KMS-11 (cell line): ENCODE measurements at regions not wholly inside any gene's neighbourhood (a gene's known extent, or its start where the extent isn't known, plus 50 kb on each side); places are given as distances from the start of the nearest gene placed in this dataset.

Experiments
- H2AFZ ChIP-seq: fragments of 200-600 bp; sonication (generic); 2 replicates; pipeline ENCODE4 v1.6.1; 2016; ENCODE audit warnings: antibody characterized with exemption, mixed run types, low read depth
- H3K27ac ChIP-seq: fragments of 200-600 bp; sonication (generic); 2 replicates; pipeline ENCODE4 v1.6.1; 2016; ENCODE audit warnings: mild to moderate bottlenecking, mixed run types
- H3K27me3 ChIP-seq: fragments of 200-600 bp; sonication (generic); 2 replicates; pipeline ENCODE4 v1.6.1; 2017; ENCODE audit warnings: mild to moderate bottlenecking, low read depth, mixed run types, moderate library complexity; ENCODE audit not compliant: insufficient read depth
- H3K36me3 ChIP-seq: fragments of 200-600 bp; sonication (generic); 2 replicates; pipeline ENCODE4 v1.6.1; 2017; ENCODE audit warnings: mild to moderate bottlenecking, mixed run types; ENCODE audit not compliant: insufficient read depth
- H3K4me1 ChIP-seq: fragments of 200-600 bp; sonication (generic); 2 replicates; pipeline ENCODE4 v1.6.1; 2016; ENCODE audit warnings: mild to moderate bottlenecking, low read depth, mixed run types; ENCODE audit not compliant: poor library complexity, severe bottlenecking
- H3K4me2 ChIP-seq: fragments of 200-600 bp; sonication (generic); 2 replicates; pipeline ENCODE4 v1.7.0; 2016; ENCODE audit warnings: mild to moderate bottlenecking, mixed run types
- H3K4me3 ChIP-seq: fragments of 200-600 bp; sonication (generic); IDR thresholded peaks from 2 replicates; pipeline ENCODE4 v1.6.1; 2017; ENCODE audit warnings: low read depth, low read length, mixed read lengths; ENCODE audit not compliant: insufficient read depth
- H3K79me2 ChIP-seq: fragments of 200-600 bp; sonication (generic); 2 replicates; pipeline ENCODE4 v1.6.1; 2016; ENCODE audit warnings: low read depth, mixed run types; ENCODE audit not compliant: insufficient read depth
- H3K9ac ChIP-seq: fragments of 200-600 bp; sonication (generic); 2 replicates; pipeline ENCODE4 v1.6.1; 2016; ENCODE audit warnings: mild to moderate bottlenecking, mixed run types
- H4K20me1 ChIP-seq: fragments of 200-600 bp; sonication (generic); 2 replicates; pipeline ENCODE4 v1.6.1; 2016; ENCODE audit warnings: mild to moderate bottlenecking, mixed run types; ENCODE audit not compliant: insufficient read depth
- TF ChIP-seq, protein P1 (sequence below): fragments of 200-600 bp; sonication (generic); conservative IDR thresholded peaks from 2 replicates; pipeline ENCODE4 v1.6.1; 2017; ENCODE audit warnings: low read depth, mild to moderate bottlenecking, antibody characterized with exemption, low read length, moderate library complexity, mixed read lengths

DNA sequence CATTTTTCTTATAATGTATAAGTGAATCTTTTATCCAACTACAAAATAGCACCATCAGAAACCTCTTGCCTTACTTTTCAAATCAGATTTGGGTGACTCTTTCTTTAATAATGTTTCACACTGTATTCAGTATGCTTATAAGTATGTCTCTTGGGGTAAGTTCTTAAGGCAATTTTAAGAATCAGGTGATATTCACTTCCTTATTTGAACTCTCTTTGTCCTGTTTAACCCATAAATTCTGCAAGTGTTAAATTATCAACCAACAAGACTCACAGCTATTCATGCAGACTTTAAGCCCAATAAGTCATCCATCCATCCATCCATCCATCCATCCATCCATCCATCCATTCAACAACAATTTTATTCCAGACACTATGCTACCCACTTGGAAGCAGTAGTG, 142.7 kb upstream of the FBXL17 start:
- H2AFZ ChIP-seq = no peak overlapping the region
- no peaks in the 10 kb centered on the region for H3K36me3 ChIP-seq
- no peaks in the 10 kb centered on the region for H3K27me3 ChIP-seq
- H3K4me2 ChIP-seq = no peak overlapping the region
- H4K20me1 ChIP-seq = no peaks in the 10 kb centered on the region
- TF ChIP-seq, protein P1, sequence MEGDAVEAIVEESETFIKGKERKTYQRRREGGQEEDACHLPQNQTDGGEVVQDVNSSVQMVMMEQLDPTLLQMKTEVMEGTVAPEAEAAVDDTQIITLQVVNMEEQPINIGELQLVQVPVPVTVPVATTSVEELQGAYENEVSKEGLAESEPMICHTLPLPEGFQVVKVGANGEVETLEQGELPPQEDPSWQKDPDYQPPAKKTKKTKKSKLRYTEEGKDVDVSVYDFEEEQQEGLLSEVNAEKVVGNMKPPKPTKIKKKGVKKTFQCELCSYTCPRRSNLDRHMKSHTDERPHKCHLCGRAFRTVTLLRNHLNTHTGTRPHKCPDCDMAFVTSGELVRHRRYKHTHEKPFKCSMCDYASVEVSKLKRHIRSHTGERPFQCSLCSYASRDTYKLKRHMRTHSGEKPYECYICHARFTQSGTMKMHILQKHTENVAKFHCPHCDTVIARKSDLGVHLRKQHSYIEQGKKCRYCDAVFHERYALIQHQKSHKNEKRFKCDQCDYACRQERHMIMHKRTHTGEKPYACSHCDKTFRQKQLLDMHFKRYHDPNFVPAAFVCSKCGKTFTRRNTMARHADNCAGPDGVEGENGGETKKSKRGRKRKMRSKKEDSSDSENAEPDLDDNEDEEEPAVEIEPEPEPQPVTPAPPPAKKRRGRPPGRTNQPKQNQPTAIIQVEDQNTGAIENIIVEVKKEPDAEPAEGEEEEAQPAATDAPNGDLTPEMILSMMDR = no peak
- no peaks in the 10 kb centered on the region for H3K4me1 ChIP-seq
- H3K9ac ChIP-seq = no peak overlapping the region
- no peaks in the 10 kb centered on the region for H3K79me2 ChIP-seq
- H3K4me3 ChIP-seq = no peak overlapping the region
- no peak overlapping the region for H3K27ac ChIP-seq

GRCh38 chr5:108523360-108523759, 141.5 kb upstream of the FBXL17 start:
- Histone ChIP-seq H3K79me2 (no peaks in the 10 kb centered on the region), H3K27me3 (no peaks in the 10 kb centered on the region), H3K27ac (no peak overlapping the region), H2AFZ (no peak overlapping the region), H3K4me2 (no peak overlapping the region), H3K9ac (no peak overlapping the region), H3K4me3 (no peak overlapping the region), H4K20me1 (no peaks in the 10 kb centered on the region), H3K36me3 (no peaks in the 10 kb centered on the region), H3K4me1 (no peaks in the 10 kb centered on the region)
- TF ChIP-seq, protein P1 = no peak

DNA sequence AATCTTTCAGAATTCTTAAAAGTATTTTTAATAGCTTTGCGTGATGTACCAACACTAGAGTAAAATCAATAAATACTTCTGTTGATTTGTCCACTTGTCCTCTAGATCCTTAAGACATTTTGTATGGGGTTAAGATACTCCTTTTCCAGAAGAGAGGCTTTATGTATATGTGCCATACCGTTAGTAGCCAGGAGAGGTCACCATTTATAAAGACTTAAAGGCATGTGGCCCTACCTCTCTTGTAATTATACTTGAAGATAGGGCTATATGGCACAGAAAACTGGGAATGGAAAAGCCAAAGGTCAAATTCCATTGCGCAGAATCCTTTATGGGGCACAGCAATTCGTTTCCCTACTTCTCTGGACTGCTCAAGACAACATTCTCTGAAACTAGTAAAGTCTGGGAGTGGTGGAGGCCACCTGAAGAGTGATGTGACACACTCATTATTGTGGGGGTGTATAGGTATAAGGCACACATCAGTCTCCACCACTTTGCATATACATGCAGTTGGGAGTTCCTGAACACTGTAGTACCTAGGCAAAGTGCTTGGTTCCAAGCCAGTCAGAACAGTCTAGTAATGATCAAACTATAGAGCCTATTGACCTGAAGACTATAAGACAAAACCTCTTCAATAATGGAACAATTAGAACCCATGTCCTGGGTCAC, 140.1 kb upstream of the FBXL17 start:
- Histone ChIP-seq H3K4me1 (no peaks in the 10 kb centered on the region), H3K4me3 (no peak overlapping the region), H3K79me2 (no peaks in the 10 kb centered on the region), H4K20me1 (no peaks in the 10 kb centered on the region), H3K36me3 (no peaks in the 10 kb centered on the region), H3K9ac (no peak overlapping the region), H3K4me2 (no peak overlapping the region), H3K27me3 (no peaks in the 10 kb centered on the region), H3K27ac (no peak overlapping the region), H2AFZ (no peak overlapping the region)
- TF ChIP-seq, protein P1 = peak; percentile 69

DNA sequence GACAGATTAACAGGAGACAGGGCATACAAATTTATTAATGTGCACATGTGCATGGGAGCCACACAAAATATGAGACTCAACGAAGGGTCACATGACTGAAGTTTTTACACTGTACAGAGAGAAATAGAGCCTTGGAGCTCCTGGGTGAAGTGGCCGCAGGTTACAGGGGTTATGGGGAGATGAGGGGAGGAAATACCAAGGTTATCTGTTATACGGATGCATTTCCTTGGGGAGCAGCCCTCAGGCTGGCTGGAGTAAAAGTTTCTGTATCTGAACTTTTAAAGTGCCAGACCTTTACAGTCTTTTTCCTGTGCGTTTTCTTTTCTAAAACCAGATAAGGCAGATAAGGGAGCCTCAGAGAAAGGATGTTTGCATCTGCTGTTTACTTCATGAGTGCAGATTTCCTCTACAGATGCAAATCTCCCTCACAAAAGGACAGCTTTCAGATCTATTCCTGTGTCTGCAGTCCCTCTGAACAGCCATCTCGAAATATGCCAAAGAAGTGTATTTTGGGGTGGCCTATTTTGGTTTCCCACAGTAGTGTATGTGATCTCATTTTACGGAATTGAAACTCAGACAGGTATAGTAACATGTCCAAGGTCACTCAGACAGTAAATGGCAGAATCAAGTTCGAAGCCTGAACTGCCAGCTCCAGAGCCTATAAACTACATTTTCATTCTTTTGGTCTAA, 139.3 kb upstream of the FBXL17 start:
- Histone ChIP-seq H3K9ac (no peak overlapping the region), H3K36me3 (no peaks in the 10 kb centered on the region), H3K79me2 (no peaks in the 10 kb centered on the region), H3K4me2 (no peak overlapping the region), H2AFZ (no peak overlapping the region), H3K4me3 (no peak overlapping the region), H3K27ac (no peak overlapping the region), H3K4me1 (no peaks in the 10 kb centered on the region), H3K27me3 (no peaks in the 10 kb centered on the region), H4K20me1 (no peaks in the 10 kb centered on the region)
- TF ChIP-seq, protein P1 = no peak
